BE2C (cell line): ENCODE measurements at regions not wholly inside any gene's neighbourhood (a gene's known extent, or its start where the extent isn't known, plus 50 kb on each side); places are given as distances from the start of the nearest gene placed in this dataset.

ENCODE experiments used
- DNase-seq: peaks from one replicate; pipeline ENCODE4 v3.0.0-alpha.2; 2020
- H3K27me3 ChIP-seq: fragments of 250-450 bp; sonication (Bioruptor Pico); 2 replicates; pipeline ENCODE4 v1.5.1; 2020; ENCODE audit warnings: mild to moderate bottlenecking
- H3K36me3 ChIP-seq: fragments of 250-450 bp; sonication (Bioruptor Pico); 2 replicates; pipeline ENCODE4 v1.5.1; 2020; ENCODE audit warnings: mild to moderate bottlenecking
- H3K4me1 ChIP-seq: fragments of 250-450 bp; sonication (Bioruptor Pico); 2 replicates; pipeline ENCODE4 v1.5.1; 2020
- H3K4me3 ChIP-seq: 2 replicates; pipeline ENCODE4 v1.5.1; 2011; ENCODE audit warnings: low read depth, low read length
- H3K9me3 ChIP-seq: fragments of 250-450 bp; sonication (Bioruptor Pico); 2 replicates; pipeline ENCODE4 v1.5.1; 2020
- CTCF ChIP-seq: IDR thresholded peaks from 2 replicates; pipeline ENCODE4 v1.5.1; 2012; ENCODE audit warnings: mild to moderate bottlenecking, low read depth, low read length

DNA sequence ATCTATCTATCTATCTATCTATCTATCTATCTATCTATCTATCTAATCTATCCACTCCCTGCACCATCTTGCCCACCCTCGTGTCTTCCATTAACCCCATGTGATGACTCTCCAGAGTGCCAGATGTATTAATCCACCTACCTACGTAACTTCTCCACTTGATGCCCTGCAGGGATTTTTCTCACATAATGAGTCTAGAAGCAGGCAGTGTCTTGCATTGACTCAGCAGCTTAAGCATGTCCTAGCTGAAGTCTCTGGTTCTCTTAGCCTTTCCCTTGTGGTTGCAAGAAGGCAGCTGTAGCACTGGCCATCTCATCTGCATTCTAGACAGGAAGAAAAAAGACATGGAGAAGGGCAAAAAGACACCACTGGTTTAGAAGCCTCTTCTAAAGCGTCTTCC is 96.7 kb upstream of the ALDH1B1 start:
- Histone ChIP-seq H3K9me3 (no peaks in the 10 kb centered on the region), H3K4me3 (no peak overlapping the region), H3K36me3 (no peaks in the 10 kb centered on the region), H3K27me3 (no peaks in the 10 kb centered on the region), H3K4me1 (no peaks in the 10 kb centered on the region; the same call in none of the 2 replicates)
- no peak for TF ChIP-seq CTCF
- DNase-seq, result no peak

- H3K4me3 ChIP-seq, result no peak overlapping the region
- H3K9me3 ChIP-seq, result no peaks in the 10 kb centered on the region
- H3K4me1 ChIP-seq, result no peaks in the 10 kb centered on the region; the same call in none of the 2 replicates
- TF ChIP-seq CTCF, result no peak
- DNase-seq, result no peak
- H3K27me3 ChIP-seq, result no peaks in the 10 kb centered on the region
- H3K36me3 ChIP-seq, result no peaks in the 10 kb centered on the region
These were observed 98.1 kb upstream of the ALDH1B1 start for GRCh38 chr9:38294220-38294960.

DNA sequence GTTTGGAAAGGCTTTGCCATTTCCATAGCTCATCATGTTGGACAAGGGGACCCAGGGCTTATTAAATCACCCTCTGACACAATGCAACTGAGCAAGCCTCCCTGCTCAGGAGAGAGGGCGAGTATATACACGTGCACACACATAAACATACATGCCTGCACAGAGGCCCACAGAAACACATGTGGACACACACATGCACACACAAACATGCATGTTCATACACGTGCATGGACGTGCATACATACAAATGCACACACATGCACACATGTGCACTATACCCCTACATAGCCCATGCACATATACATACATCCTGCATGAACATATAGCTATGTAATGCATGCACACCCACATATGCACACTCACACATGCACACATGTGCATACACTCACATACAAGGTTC is 99.5 kb upstream of the ALDH1B1 start:
- H3K4me3 ChIP-seq, result no peak overlapping the region
- TF ChIP-seq CTCF, result no peak
- no peaks in the 10 kb centered on the region; the same call in none of the 2 replicates for H3K4me1 ChIP-seq
- H3K27me3 ChIP-seq, result no peaks in the 10 kb centered on the region
- no peaks in the 10 kb centered on the region for H3K9me3 ChIP-seq
- H3K36me3 ChIP-seq, result no peaks in the 10 kb centered on the region
- no peak for DNase-seq

- no peak overlapping the region for H3K4me3 ChIP-seq
- H3K36me3 ChIP-seq, result no peaks in the 10 kb centered on the region
- H3K27me3 ChIP-seq, result no peaks in the 10 kb centered on the region
- DNase-seq, result no peak
- no peak for TF ChIP-seq CTCF
- H3K9me3 ChIP-seq, result no peaks in the 10 kb centered on the region
- no peaks in the 10 kb centered on the region; the same call in none of the 2 replicates for H3K4me1 ChIP-seq
These were observed 100.0 kb upstream of the ALDH1B1 start for GRCh38 chr9:38292480-38292879.

- no peaks in the 10 kb centered on the region for H3K27me3 ChIP-seq
- DNase-seq, result no peak
- H3K4me1 ChIP-seq, result no peaks in the 10 kb centered on the region; the same call in 1 of the 2 replicates
- H3K4me3 ChIP-seq, result no peak overlapping the region
- H3K9me3 ChIP-seq, result no peaks in the 10 kb centered on the region
- TF ChIP-seq CTCF, result no peak
- H3K36me3 ChIP-seq, result no peaks in the 10 kb centered on the region
These were observed 102.6 kb upstream of the ALDH1B1 start for GRCh38 chr9:38289866-38290245.

DNA sequence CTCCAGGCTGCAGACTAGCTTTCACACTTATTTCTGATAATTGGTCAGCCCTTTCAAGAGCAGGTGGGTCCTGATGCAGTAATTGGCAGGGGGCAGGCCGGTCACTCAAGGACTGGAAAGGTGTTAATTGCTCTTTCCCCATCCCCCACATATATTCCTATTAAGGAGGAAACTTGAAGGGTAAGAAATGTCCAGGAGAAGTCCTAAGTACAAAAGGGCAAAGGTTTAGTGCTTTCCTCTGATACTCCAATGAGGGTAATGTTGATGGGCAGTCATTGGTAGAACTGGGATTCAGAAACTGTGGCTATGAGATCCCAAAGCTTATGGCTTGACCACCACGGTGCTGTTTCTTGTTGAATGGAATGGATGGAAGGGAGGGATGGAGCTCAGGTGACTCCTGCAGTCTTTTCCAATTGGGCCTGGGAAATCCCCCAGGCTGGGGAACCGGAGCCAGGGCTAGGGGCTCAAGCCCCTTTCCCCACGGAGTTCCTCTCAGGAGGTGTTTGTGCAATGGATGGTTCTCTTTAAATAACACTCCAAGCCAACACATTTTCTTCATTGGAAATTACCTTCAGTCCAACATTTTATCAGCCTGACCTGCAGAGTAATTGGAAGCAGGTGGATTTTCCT is 103.2 kb upstream of the ALDH1B1 start:
- H3K4me1 ChIP-seq, result peaks cover under 1% of the 10 kb centered on the region; the same call in 1 of the 2 replicates
- H3K4me3 ChIP-seq, result no peak overlapping the region
- DNase-seq, result no peak
- H3K36me3 ChIP-seq, result no peaks in the 10 kb centered on the region
- H3K9me3 ChIP-seq, result no peaks in the 10 kb centered on the region
- no peak for TF ChIP-seq CTCF
- H3K27me3 ChIP-seq, result no peaks in the 10 kb centered on the region
